GM13977 (cell line): ENCODE measurements at regions not wholly inside any gene's neighbourhood (a gene's known extent, or its start where the extent isn't known, plus 50 kb on each side); places are given as distances from the start of the nearest gene placed in this dataset.

Experiments used
- DNase-seq: peaks from one replicate; pipeline ENCODE4 v3.0.0; 2012; ENCODE audit warnings: low spot score
- CTCF ChIP-seq: IDR thresholded peaks from 2 replicates; pipeline ENCODE4 v1.5.1; 2012; ENCODE audit warnings: mild to moderate bottlenecking, control low read depth; ENCODE audit not compliant: insufficient read depth; ENCODE audit errors: extremely low read depth, missing control alignments
- in situ Hi-C: fragments of 300-500 bp; cut with MboI; formaldehyde crosslinking; loops from one replicate; pipeline ENCODE4 v1.12.0; 2022; ENCODE audit warnings: low sequenced_read_pairs, low pct_unique_long_range_greater_than_20kb, mixed read lengths, inconsistent platforms; ENCODE audit not compliant: unreplicated experiment

DNA sequence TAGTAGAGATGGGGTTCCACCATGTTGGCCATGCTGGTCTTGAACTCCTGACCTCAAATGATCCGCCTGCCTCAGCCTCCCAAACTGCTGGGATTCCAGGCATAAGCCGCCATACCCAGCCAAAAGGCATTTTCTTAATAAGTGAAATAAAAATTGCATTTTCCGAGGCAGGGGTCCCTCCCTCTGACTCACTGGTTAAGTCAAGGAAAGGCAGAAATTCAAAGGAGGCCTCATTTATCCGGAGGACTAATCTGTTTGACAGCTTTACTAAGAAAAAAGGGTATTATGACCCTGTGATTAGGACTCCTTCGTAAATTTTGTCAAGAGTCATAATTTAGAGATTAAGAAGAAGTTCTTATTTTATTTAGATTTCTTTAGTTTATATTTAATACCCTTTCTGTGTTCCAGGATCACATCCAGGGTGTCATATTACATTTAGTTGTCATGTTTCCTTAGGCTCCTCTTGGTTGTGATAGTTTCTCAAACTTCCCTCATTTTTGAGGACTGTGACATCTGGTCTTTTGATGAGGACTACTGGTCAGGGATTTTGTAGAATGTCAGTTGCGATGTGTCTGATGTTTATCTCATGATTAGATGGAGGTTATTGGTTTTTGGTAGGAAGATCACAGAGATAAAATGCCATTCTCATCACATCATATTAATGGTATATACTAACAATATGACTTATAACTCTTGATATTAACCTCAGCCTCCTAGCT lies 753.7 kb upstream of the AMOT start:
- in situ Hi-C loops: no loop called here
- no peak for DNase-seq
- no peak for TF ChIP-seq CTCF

GRCh38 chrX:113586281-113586898 lies 745.8 kb upstream of the AMOT start:
- TF ChIP-seq CTCF: no peak
- in situ Hi-C loops: no loop called here
- no peak for DNase-seq

- no peak for TF ChIP-seq CTCF
- in situ Hi-C loops: no loop called here
- DNase-seq: no peak
These were observed 739.9 kb upstream of the AMOT start for GRCh38 chrX:113580486-113580885.

DNA sequence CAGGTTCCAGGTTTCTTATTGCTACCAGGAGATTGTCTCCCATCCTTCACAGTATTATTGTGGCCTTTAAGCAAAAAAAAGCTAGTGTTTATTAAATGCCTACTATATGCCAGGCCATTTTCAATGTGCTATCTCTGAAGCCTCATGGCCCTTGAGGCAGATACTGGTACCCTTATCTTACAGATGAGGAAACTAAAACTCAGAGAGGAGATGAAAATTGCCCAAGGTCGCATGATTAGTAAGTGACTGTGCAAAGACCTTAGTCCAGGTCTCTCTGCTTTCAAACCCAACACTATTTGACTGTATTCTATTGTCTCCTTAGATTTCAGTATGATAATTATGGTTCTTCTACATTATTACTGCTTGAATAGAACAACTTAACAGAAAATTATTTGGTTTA lies 717.9 kb upstream of the AMOT start:
- in situ Hi-C loops: no loop called here
- TF ChIP-seq CTCF: no peak
- DNase-seq: no peak

DNA sequence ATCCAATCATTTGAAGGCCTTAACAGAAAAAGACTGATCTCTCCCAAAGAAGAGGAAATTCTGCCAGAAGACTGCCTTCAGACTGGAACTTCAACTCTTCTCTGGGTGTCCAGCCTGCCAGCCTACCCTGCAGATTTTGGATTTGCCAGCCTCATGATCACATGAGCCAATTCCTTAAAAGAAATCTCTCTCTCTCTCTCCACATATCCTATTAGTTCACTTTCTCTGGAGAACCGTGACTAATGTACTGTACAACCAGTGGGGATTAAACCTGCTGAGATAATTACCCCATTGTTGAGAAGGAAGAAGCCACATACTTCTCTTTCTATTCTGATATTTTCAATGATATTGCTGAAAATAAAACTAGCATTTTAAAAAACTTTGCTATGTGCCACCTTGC lies 711.3 kb upstream of the AMOT start:
- no peak for TF ChIP-seq CTCF
- in situ Hi-C loops: no loop called here
- no peak for DNase-seq

- no peak for DNase-seq
- no peak for TF ChIP-seq CTCF
- in situ Hi-C loops: no loop called here
These were observed 707.8 kb upstream of the AMOT start for GRCh38 chrX:113548308-113549015.
